ENCODE measurements at regions not wholly inside any gene's neighbourhood (a gene's known extent, or its start where the extent isn't known, plus 50 kb on each side); places are given as distances from the start of the nearest gene placed in this dataset.

DNA sequence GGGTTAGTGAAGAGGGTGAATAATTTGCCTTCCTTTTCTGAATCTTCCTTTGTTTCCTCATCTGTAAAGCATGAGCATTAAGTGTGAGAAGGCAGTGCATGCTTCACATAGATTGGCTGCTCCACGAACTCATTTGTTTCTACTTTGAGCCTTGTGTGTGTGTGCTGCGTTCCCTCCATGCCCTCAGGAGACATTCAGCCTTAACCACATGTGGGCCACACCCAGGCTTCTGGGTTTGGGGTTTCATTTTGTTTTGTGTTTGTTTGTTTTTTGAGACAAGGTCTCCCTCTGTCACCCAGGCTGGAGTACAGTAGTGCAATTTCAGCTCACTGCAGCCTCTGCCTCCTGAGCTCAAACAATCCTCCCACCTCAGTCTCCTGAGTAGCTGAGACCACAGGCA lies 843.3 kb downstream of the GALR1 start:
- Histone ChIP-seq H3K4me3 (no peak overlapping the region), H3K27ac (no peak overlapping the region)
- TF ChIP-seq, protein P1, sequence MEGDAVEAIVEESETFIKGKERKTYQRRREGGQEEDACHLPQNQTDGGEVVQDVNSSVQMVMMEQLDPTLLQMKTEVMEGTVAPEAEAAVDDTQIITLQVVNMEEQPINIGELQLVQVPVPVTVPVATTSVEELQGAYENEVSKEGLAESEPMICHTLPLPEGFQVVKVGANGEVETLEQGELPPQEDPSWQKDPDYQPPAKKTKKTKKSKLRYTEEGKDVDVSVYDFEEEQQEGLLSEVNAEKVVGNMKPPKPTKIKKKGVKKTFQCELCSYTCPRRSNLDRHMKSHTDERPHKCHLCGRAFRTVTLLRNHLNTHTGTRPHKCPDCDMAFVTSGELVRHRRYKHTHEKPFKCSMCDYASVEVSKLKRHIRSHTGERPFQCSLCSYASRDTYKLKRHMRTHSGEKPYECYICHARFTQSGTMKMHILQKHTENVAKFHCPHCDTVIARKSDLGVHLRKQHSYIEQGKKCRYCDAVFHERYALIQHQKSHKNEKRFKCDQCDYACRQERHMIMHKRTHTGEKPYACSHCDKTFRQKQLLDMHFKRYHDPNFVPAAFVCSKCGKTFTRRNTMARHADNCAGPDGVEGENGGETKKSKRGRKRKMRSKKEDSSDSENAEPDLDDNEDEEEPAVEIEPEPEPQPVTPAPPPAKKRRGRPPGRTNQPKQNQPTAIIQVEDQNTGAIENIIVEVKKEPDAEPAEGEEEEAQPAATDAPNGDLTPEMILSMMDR (IDR thresholded peaks at IDR 0.05): no peak
- DNase-seq (ENCODE audit: low spot score): no peak

DNA sequence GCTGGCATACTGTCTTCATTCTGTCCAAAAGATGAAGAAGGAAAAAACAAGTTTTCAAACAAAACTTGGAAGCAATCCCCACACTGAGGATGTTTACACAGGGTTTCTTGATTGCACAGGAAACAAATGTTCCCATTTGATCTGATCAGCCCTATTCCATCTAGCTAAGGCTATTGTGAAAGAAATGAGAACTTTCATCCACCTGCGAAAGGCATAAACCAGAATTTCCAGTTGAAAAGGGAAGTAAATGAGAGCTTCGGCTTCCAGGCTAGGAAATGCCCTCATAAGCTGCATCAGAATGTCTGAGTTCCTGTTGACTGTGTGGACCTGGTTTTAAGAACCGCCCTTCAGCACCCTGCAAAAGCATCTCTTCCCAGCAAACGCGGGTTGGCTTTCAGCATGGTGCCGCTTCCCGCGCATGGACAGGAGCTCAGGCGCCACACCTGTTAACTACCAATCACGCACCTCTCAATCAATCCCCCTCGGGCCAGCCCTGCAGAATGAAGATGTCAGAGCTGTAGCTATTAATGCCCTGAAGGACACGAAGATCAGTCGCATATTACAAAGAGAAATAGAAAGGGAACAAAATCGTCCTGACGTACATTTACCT lies 850.4 kb downstream of the GALR1 start:
- no peak overlapping the region for H3K4me3 ChIP-seq
- H3K27ac ChIP-seq: no peak overlapping the region
- TF ChIP-seq, protein P1 (IDR thresholded peaks at IDR 0.05): no peak
- DNase-seq (ENCODE audit: low spot score): no peak

DNA sequence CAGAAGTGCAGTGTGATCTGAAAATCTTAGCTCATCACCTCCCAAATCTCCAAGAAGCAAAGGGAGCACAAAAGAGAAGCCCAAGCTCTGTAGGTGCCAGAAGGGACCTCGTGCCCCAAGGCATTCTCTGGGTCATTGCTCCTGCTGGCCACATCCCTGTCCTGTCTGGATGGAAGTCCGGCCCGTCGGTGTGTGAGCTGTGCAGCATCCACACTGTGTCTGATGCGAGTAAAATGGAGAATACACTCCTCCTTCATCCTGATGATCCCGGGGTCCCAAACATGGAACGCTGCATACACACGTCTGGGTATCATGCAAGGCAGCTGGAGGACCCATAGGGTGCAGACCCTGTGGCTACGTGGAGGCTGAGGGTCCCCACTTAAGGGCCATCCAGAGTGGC lies 851.4 kb downstream of the GALR1 start:
- DNase-seq (ENCODE audit: low spot score): no peak
- H3K27ac ChIP-seq: no peak overlapping the region
- TF ChIP-seq, protein P1 (IDR thresholded peaks at IDR 0.05): no peak
- no peak overlapping the region for H3K4me3 ChIP-seq

DNA sequence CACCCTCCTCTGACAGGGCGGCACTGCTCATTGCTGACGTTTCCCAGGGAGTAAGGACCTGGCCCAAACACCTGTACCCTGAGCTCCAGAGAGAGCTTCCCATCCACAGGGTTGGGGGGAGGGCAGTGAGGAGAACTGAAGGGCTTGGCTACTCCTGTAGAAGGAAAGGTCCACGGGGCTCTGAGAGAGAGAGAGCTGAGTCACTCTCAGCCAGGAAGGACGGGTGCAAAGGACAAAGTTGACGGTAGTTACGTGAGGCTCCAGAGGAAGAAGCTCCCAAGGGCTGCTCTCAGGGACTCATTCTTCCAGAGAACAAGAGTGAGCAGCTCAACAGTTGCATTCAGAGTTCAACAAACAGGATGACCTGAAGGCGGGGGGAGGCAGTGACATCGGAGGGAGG lies 852.5 kb downstream of the GALR1 start:
- TF ChIP-seq, protein P1 (IDR thresholded peaks at IDR 0.05): no peak
- Histone ChIP-seq H3K4me3 (no peak overlapping the region), H3K27ac (no peak overlapping the region)
- DNase-seq (ENCODE audit: low spot score): no peak

DNA sequence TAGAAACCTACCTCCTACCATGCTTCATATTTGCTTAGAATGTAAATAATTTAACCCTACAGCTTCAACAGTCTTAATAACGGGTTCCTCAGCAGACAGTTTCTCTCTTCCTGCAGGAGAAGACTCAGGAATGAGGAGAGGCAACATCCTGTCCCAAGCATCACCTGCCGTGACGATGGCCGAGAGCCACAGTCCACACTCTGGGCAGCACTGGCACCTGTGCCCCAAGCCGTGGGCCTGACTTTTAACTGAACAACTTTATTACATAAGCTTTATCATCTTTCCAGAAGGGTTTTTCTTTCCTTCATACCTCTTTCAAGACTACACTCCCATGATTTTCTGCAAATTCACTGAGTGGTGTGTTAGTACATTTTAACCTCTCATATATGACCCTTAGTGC lies 856.0 kb downstream of the GALR1 start:
- H3K27ac ChIP-seq: no peak overlapping the region
- no peak overlapping the region for H3K4me3 ChIP-seq
- TF ChIP-seq, protein P1 (IDR thresholded peaks at IDR 0.05): no peak
- DNase-seq (ENCODE audit: low spot score): no peak

DNA sequence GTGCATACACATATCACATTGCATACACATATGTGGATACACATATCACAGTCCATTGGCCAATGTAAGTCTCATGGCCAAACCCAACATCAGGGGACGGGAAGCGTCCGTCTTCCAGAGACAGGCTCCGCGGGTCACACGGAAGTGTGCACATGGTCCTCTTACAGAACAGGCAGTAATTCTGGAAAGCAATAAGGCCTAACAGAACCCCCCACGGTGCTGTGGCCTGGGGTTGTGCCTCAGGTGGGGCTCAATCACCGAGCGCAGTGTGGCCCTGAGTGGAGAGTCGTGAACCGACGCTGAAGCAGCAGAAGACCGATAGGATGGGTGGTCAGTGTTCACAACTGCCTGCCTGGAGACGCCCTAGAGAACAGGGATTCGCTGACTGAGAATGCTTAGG lies 857.3 kb downstream of the GALR1 start:
- TF ChIP-seq, protein P1 (IDR thresholded peaks at IDR 0.05): no peak
- no peak overlapping the region for H3K4me3 ChIP-seq
- no peak for DNase-seq (ENCODE audit: low spot score)

DNA sequence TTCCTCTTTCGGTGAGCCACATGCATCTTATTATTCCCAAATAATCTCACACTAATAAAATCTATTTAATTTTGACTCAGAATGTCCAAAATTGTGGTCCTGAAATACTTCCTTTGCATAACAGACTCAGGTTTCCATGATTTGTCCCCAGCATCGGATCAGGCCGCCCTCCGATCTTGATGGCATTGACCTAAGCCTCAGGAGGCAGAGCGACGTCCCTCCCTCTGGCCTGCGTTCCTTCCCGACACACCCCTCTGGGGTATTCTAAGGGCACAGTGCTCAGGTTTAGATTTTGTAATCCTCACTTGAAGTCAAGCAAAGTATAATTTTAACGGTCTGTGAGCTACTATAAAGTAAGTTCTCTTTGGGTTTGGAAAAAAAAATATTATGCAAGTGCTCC lies 857.7 kb downstream of the GALR1 start:
- DNase-seq (ENCODE audit: low spot score): no peak
- TF ChIP-seq, protein P1 (IDR thresholded peaks at IDR 0.05): no peak
- Histone ChIP-seq H3K27ac (no peak overlapping the region), H3K4me3 (no peak overlapping the region)

More for the DNA sequence above, 857.3 kb downstream of the GALR1 start:
- H3K27ac ChIP-seq: no peak overlapping the region

All from coronary artery (tissue), 2 donors.